Mesendoderm (in vitro differentiated cells): ENCODE measurements at regions not wholly inside any gene's neighbourhood (a gene's known extent, or its start where the extent isn't known, plus 50 kb on each side); places are given as distances from the start of the nearest gene placed in this dataset.

ENCODE experiments used
- DNase-seq: peaks from one replicate; pipeline ENCODE4 v3.0.0; 2013
- H2AK5ac ChIP-seq: 2 replicates; pipeline ENCODE4 v1.6.1; 2013; ENCODE audit warnings: low read length, inconsistent platforms
- H2BK120ac ChIP-seq: 2 replicates; pipeline ENCODE4 v1.6.1; 2013; ENCODE audit warnings: low read depth, mild to moderate bottlenecking, low read length, moderate library complexity, mixed read lengths
- H2BK15ac ChIP-seq: replicated peaks from 2 replicates; pipeline ENCODE4 v1.6.1; 2013; ENCODE audit warnings: low read depth, mild to moderate bottlenecking, moderate library complexity
- H2BK5ac ChIP-seq: 2 replicates; pipeline ENCODE4 v1.6.1; 2013; ENCODE audit warnings: low read length, inconsistent platforms
- H3K18ac ChIP-seq: 2 replicates; pipeline ENCODE4 v1.6.1; 2013; ENCODE audit warnings: mild to moderate bottlenecking, low read length, mixed read lengths
- H3K23ac ChIP-seq: one replicate; pipeline ENCODE4 v1.6.1; 2013; ENCODE audit warnings: low read length
- H3K27ac ChIP-seq: 2 replicates; pipeline ENCODE4 v1.5.1; 2013; ENCODE audit warnings: low read depth, mild to moderate bottlenecking, inconsistent platforms, low read length, moderate library complexity
- H3K27me3 ChIP-seq: 2 replicates; pipeline ENCODE4 v1.6.1; 2013; ENCODE audit warnings: low read length, control low read depth, mild to moderate bottlenecking, inconsistent platforms; ENCODE audit not compliant: insufficient read depth, poor library complexity
- H3K36me3 ChIP-seq: 2 replicates; pipeline ENCODE4 v1.6.1; 2013; ENCODE audit warnings: low read length, inconsistent platforms; ENCODE audit not compliant: control insufficient read depth, insufficient read depth
- H3K4ac ChIP-seq: one replicate; pipeline ENCODE4 v1.6.1; 2013; ENCODE audit warnings: low read depth, mild to moderate bottlenecking, low read length, moderate library complexity
- H3K4me1 ChIP-seq: 2 replicates; pipeline ENCODE4 v1.6.1; 2013; ENCODE audit warnings: low read depth, low read length, inconsistent platforms; ENCODE audit not compliant: control insufficient read depth
- H3K4me2 ChIP-seq: 2 replicates; pipeline ENCODE4 v1.6.1; 2013; ENCODE audit warnings: low read length
- H3K4me3 ChIP-seq: 2 replicates; pipeline ENCODE4 v1.5.1; 2013; ENCODE audit warnings: mild to moderate bottlenecking, low read length
- H3K56ac ChIP-seq: one replicate; pipeline ENCODE4 v1.6.1; 2013; ENCODE audit warnings: low read length
- H3K79me1 ChIP-seq: 2 replicates; pipeline ENCODE4 v1.6.1; 2013; ENCODE audit warnings: low read length, inconsistent platforms
- H3K79me2 ChIP-seq: 2 replicates; pipeline ENCODE4 v1.6.1; 2013; ENCODE audit warnings: mild to moderate bottlenecking, low read length; ENCODE audit not compliant: control insufficient read depth, insufficient read depth
- H3K9ac ChIP-seq: 2 replicates; pipeline ENCODE4 v1.6.1; 2013; ENCODE audit warnings: low read length, inconsistent platforms
- H4K5ac ChIP-seq: one replicate; pipeline ENCODE4 v1.6.1; 2013; ENCODE audit warnings: low read length
- H4K8ac ChIP-seq: one replicate; pipeline ENCODE4 v1.6.1; 2013; ENCODE audit warnings: low read depth, mild to moderate bottlenecking, control low read depth, low read length, moderate library complexity
- WGBS: extraction: QIAGEN DNeasy Blood & Tissue Kit; methylation state at CpG from one replicate; pipeline ENCODE4 v1.1.7; 2013; ENCODE audit warnings: low lambda C conversion rate, missing lambda C conversion rate; ENCODE audit not compliant: insufficient coverage; ENCODE audit errors: extremely low coverage; 5-methylcytosine and 5-hydroxymethylcytosine counted together

GRCh38 chr1:87961992-87962391 is 633.3 kb downstream of the LMO4 start:
- H2BK15ac ChIP-seq, result no peak overlapping the region
- no peak overlapping the region for H3K18ac ChIP-seq
- no peak overlapping the region for H3K9ac ChIP-seq
- no peak overlapping the region for H3K56ac ChIP-seq
- H2BK5ac ChIP-seq, result no peak overlapping the region
- no peak overlapping the region for H3K4me3 ChIP-seq
- H3K4me2 ChIP-seq, result no peak overlapping the region
- no peak overlapping the region for H3K4ac ChIP-seq
- DNase-seq, result no peak
- H3K27ac ChIP-seq, result no peak overlapping the region
- H4K5ac ChIP-seq, result no peak overlapping the region
- H4K8ac ChIP-seq, result no peak overlapping the region
- no peaks in the 10 kb centered on the region for H3K4me1 ChIP-seq
- no peaks in the 10 kb centered on the region for H3K36me3 ChIP-seq
- H3K79me1 ChIP-seq, result no peaks in the 10 kb centered on the region
- H3K23ac ChIP-seq, result no peak overlapping the region
- H2BK120ac ChIP-seq, result no peak overlapping the region
- H3K27me3 ChIP-seq, result no peaks in the 10 kb centered on the region
- H3K79me2 ChIP-seq, result no peaks in the 10 kb centered on the region
- H2AK5ac ChIP-seq, result no peak overlapping the region

DNA sequence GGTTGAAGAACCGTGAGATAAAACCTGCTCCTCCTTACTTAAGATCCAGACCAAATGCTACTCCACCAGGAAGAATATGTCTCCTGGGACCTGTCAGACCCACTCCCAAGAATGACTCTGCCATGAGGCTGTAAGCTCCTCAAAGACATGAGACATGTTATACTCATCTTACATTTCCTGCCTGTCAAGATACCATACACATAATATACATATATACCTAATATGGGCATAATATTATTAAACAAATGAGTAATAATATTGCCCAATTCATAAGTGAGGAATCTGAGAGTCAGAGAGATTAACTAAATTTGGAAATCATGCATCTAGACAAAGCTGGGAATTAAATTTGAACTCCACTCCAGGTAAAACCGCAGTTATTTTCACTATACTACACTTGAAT is 634.9 kb downstream of the LMO4 start:
- H3K56ac ChIP-seq, result no peak overlapping the region
- no peak overlapping the region for H2AK5ac ChIP-seq
- H3K4me1 ChIP-seq, result no peaks in the 10 kb centered on the region
- no peaks in the 10 kb centered on the region for H3K79me1 ChIP-seq
- no peak overlapping the region for H3K4ac ChIP-seq
- no peaks in the 10 kb centered on the region for H3K79me2 ChIP-seq
- no peak overlapping the region for H3K4me3 ChIP-seq
- DNase-seq, result no peak
- H3K36me3 ChIP-seq, result no peaks in the 10 kb centered on the region
- H3K4me2 ChIP-seq, result no peak overlapping the region
- H2BK15ac ChIP-seq, result no peak overlapping the region
- no peak overlapping the region for H3K27ac ChIP-seq
- H2BK5ac ChIP-seq, result no peak overlapping the region
- H3K27me3 ChIP-seq, result no peaks in the 10 kb centered on the region
- no peak overlapping the region for H4K8ac ChIP-seq
- WGBS, result no CpG with 5 or more reads among the region's 2 CpGs
- H4K5ac ChIP-seq, result no peak overlapping the region
- H2BK120ac ChIP-seq, result no peak overlapping the region
- H3K18ac ChIP-seq, result no peak overlapping the region
- H3K9ac ChIP-seq, result no peak overlapping the region
- no peak overlapping the region for H3K23ac ChIP-seq

DNA sequence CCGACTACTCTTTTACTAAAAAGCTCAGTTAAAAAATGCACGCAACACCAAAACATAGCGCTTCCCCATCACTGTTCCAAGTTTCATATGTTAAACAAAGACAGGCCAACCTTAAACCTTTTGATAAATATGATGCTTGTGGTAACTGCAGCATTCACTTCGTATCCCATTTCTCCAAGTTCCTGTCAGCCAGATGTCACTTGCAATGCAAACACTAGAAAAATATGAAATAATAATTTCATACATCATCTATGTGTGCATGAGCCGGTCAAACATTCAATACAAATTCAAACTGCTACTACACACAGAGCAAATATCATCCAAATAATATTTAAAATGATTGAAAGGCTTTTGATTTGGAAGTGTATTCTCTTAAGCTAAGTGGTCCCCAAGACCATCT is 636.5 kb downstream of the LMO4 start:
- no peak for DNase-seq
- WGBS, result no CpG with 5 or more reads among the region's 5 CpGs

DNA sequence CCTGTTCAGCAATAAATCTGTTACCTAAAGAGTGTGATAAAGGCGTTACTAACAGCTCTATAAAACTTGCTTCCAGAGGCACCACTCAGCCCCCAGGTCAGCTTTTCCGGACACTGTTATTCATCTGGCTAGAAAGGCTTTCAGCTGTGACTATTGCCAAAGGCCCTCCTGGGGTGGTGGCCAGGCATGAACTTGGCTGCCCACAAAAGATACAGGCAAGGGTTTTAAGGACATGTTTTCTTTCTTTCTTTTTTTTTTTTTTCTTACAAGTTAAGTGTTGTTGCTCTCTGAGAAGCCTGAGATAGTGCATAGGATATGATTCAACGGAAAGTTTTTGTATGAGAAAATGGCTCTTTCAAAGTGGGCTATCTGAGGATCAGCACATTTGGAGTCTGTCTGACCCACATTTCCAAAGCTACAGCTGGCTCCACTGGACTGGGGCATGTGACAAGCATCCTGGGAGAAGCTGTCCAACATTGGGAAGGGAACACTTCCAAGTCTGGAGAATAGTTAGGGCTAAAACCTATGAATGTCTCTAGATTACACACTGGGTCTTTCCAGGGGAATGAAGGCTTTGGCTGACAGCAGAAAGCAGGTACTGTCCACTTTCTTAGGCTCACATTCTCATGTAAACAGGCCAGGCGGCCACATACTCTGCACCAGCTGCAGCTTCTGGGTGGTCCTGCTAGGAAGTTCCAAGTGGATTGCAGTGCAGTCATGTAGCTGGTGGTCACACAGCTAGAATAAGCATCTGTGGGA is 639.7 kb downstream of the LMO4 start:
- Histone ChIP-seq H3K23ac (no peak overlapping the region), H3K79me1 (no peaks in the 10 kb centered on the region), H2BK5ac (no peak overlapping the region), H3K9ac (no peak overlapping the region), H3K27me3 (no peaks in the 10 kb centered on the region), H2BK15ac (no peak overlapping the region), H2AK5ac (no peak overlapping the region), H3K4me3 (no peak overlapping the region), H3K79me2 (no peaks in the 10 kb centered on the region), H3K4me2 (no peak overlapping the region), H3K4me1 (no peaks in the 10 kb centered on the region), H4K8ac (no peak overlapping the region), H3K18ac (no peak overlapping the region), H2BK120ac (no peak overlapping the region), H3K27ac (no peak overlapping the region), H3K56ac (no peak overlapping the region), H3K36me3 (no peaks in the 10 kb centered on the region), H4K5ac (no peak overlapping the region), H3K4ac (no peak overlapping the region)
- no CpG with 5 or more reads among the region's 4 CpGs for WGBS
- no peak for DNase-seq

More for the DNA sequence above, 636.5 kb downstream of the LMO4 start:
- no peaks in the 10 kb centered on the region for H3K36me3 ChIP-seq
- H4K8ac ChIP-seq, result no peak overlapping the region
- H3K4ac ChIP-seq, result no peak overlapping the region
- H3K79me1 ChIP-seq, result no peaks in the 10 kb centered on the region
- no peak overlapping the region for H3K56ac ChIP-seq
- H3K4me2 ChIP-seq, result no peak overlapping the region
- no peak overlapping the region for H4K5ac ChIP-seq
- no peak overlapping the region for H3K23ac ChIP-seq
- no peak overlapping the region for H3K27ac ChIP-seq
- no peak overlapping the region for H2BK15ac ChIP-seq
- no peak overlapping the region for H2BK5ac ChIP-seq
- no peak overlapping the region for H2AK5ac ChIP-seq
- no peak overlapping the region for H3K9ac ChIP-seq
- no peak overlapping the region for H3K18ac ChIP-seq
- no peak overlapping the region for H2BK120ac ChIP-seq
- H3K4me1 ChIP-seq, result no peaks in the 10 kb centered on the region
- H3K79me2 ChIP-seq, result no peaks in the 10 kb centered on the region
- H3K27me3 ChIP-seq, result no peaks in the 10 kb centered on the region
- no peak overlapping the region for H3K4me3 ChIP-seq

DNA sequence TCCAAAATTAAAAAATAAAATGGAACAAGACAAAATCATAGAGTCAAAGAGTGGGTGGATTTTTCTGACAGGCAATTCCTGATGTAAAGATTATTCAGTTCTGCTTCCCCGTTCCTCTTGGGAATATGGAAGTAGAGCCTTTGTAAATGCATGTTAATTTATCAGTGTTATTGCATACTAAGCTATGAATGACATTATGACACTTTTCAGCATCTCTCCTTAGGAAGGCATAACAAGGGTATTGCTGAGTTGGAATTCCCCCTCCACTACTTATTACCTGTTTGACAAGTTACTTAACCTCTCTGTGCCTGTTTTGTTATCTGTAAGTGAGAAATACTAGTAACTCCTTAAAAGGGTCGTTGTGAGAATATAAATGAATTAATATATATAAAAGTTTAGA is 640.4 kb downstream of the LMO4 start:
- no peak for DNase-seq
- H3K36me3 ChIP-seq, result no peaks in the 10 kb centered on the region
- no peaks in the 10 kb centered on the region for H3K79me2 ChIP-seq
- H2BK120ac ChIP-seq, result no peak overlapping the region
- H3K27ac ChIP-seq, result no peak overlapping the region
- H3K27me3 ChIP-seq, result no peaks in the 10 kb centered on the region
- H2BK15ac ChIP-seq, result no peak overlapping the region
- no peak overlapping the region for H2BK5ac ChIP-seq
- no peak overlapping the region for H3K23ac ChIP-seq
- H4K5ac ChIP-seq, result no peak overlapping the region
- H3K4me2 ChIP-seq, result no peak overlapping the region
- H3K4ac ChIP-seq, result no peak overlapping the region
- H3K9ac ChIP-seq, result no peak overlapping the region
- H3K18ac ChIP-seq, result no peak overlapping the region
- WGBS, result 100% methylated on average over 1 of the region's 2 CpGs
- H4K8ac ChIP-seq, result no peak overlapping the region
- H3K79me1 ChIP-seq, result no peaks in the 10 kb centered on the region
- no peaks in the 10 kb centered on the region for H3K4me1 ChIP-seq
- no peak overlapping the region for H2AK5ac ChIP-seq
- H3K56ac ChIP-seq, result no peak overlapping the region
- H3K4me3 ChIP-seq, result no peak overlapping the region

- no peak overlapping the region for H2BK15ac ChIP-seq
- H4K5ac ChIP-seq, result no peak overlapping the region
- H3K56ac ChIP-seq, result no peak overlapping the region
- WGBS, result no CpG with 5 or more reads among the region's 3 CpGs
- no peak overlapping the region for H3K18ac ChIP-seq
- DNase-seq, result no peak
- no peak overlapping the region for H3K9ac ChIP-seq
- H3K79me1 ChIP-seq, result no peaks in the 10 kb centered on the region
- no peaks in the 10 kb centered on the region for H3K36me3 ChIP-seq
- H3K27ac ChIP-seq, result no peak overlapping the region
- no peak overlapping the region for H2BK5ac ChIP-seq
- H3K79me2 ChIP-seq, result no peaks in the 10 kb centered on the region
- no peak overlapping the region for H3K4ac ChIP-seq
- H2AK5ac ChIP-seq, result no peak overlapping the region
- H3K4me2 ChIP-seq, result no peak overlapping the region
- H2BK120ac ChIP-seq, result no peak overlapping the region
- H4K8ac ChIP-seq, result no peak overlapping the region
- H3K23ac ChIP-seq, result no peak overlapping the region
- no peaks in the 10 kb centered on the region for H3K27me3 ChIP-seq
- no peaks in the 10 kb centered on the region for H3K4me1 ChIP-seq
- no peak overlapping the region for H3K4me3 ChIP-seq
These were observed 644.1 kb downstream of the LMO4 start for GRCh38 chr1:87972811-87973210.
